Upper lobe of left lung (tissue), 4 donors: ENCODE measurements at regions not wholly inside any gene's neighbourhood (a gene's known extent, or its start where the extent isn't known, plus 50 kb on each side); places are given as distances from the start of the nearest gene placed in this dataset.
"Not testable (repeated sequence)": the region's sequence is repeated elsewhere in the genome, so short reads cannot be mapped to it uniquely, and the experiment has no call there.

Experiments
- CTCF ChIP-seq, 6 experiments: fragments of 450-650 bp in 4 of 6; fragments of 200-600 bp in 2 of 6; sonication (generic) in 2 of 6; IDR thresholded peaks; one replicate each; pipeline ENCODE4 v1.5.1; 2016 to 2019; ENCODE audit warnings: antibody characterized with exemption in 6 of 6
- POLR2A ChIP-seq, 4 donors: fragments of 450-650 bp; IDR thresholded peaks; one replicate each; pipeline ENCODE4 v1.5.1; 2016 to 2017; ENCODE audit warnings: antibody characterized with exemption in 4 of 4, mild to moderate bottlenecking in 2 of 4
- POLR2AphosphoS5 ChIP-seq, 2 donors: sonication (generic); formaldehyde crosslinking; IDR thresholded peaks; one replicate each; pipeline ENCODE4 v1.5.1; 2017; ENCODE audit warnings: antibody characterized with exemption in 2 of 2

- TF ChIP-seq POLR2A, CTCF, POLR2AphosphoS5 (IDR thresholded peaks at IDR 0.05): not testable (repeated sequence)
Observed at GRCh38 chr16:34808530-34808929, 1349.1 kb downstream of the TP53TG3F start.
